ENCODE measurements at regions not wholly inside any gene's neighbourhood (a gene's known extent, or its start where the extent isn't known, plus 50 kb on each side); places are given as distances from the start of the nearest gene placed in this dataset.

DNA sequence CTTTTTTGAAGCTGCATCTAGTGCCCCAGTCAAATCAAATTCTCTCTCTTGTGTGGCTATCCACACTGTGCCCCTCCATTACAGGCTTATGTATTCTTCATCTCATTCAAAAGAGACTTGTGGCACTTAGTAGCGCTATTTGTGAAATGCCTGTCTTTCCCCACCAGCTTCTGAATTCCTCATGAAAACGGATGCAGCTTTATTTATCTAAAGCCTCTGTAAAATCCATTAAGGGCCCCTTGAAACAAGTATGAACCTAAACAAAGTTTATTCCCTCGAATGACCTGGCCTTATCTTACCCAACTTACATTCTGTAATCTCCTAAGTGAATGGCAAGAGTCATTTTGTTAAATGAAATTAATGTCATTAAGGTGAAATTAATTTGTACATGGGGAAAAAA lies 417.4 kb upstream of the PIK3C3 start:
- ChIA-PET CTCF (no interaction called here), POLR2A (no interaction called here)
- dilution Hi-C loops (cut with MboI; ENCODE audit: extremely low pct_ligation_motif_present, low sequenced_read_pairs): no loop called here
- Histone ChIP-seq H3K36me3 (ENCODE audit: control insufficient read depth in 2 of 2, extremely low read depth in 1 of 2, insufficient read depth in 2 of 2, low read length in 2 of 2) (no peaks in the 10 kb centered on the region), H3K4me2 (ENCODE audit: insufficient read depth, low read length) (no peak overlapping the region), H3K9ac (replicated peaks; ENCODE audit: extremely low read depth, insufficient read depth, low read length) (no peak overlapping the region), H2AFZ (ENCODE audit: low read depth, low read length) (no peak overlapping the region), H3K9me1 (replicated peaks; ENCODE audit: control insufficient read depth, extremely low read depth, insufficient read depth, low read length) (no peaks in the 10 kb centered on the region), H3K27ac (ENCODE audit: insufficient read depth, low read depth, low read length) (no peak overlapping the region), H4K20me1 (replicated peaks; ENCODE audit: control insufficient read depth, extremely low read depth, insufficient read depth, low read length) (no peaks in the 10 kb centered on the region), H3K9me3 (replicated peaks; ENCODE audit: control insufficient read depth, insufficient read depth, low read length) (no peaks in the 10 kb centered on the region), H3K4me1 (ENCODE audit: control insufficient read depth, extremely low read depth, insufficient read depth, low read length) (no peaks in the 10 kb centered on the region), H3K27me3 (ENCODE audit: control insufficient read depth in 2 of 2, insufficient read depth in 2 of 2, low read length in 2 of 2) (no peaks in the 10 kb centered on the region), H3K4me3 (replicated peaks in 1 of 3; ENCODE audit: insufficient read depth in 1 of 3, low read depth in 1 of 3, low read length in 3 of 3) (no peak overlapping the region), H3K79me2 (ENCODE audit: control insufficient read depth, insufficient read depth, low read length) (no peaks in the 10 kb centered on the region)
- peak; percentile 55 for DNase-seq (ENCODE audit: low read depth, low spot score)
- intact Hi-C loops (cut with micrococcal nuclease): no loop called here
- TF ChIP-seq CTCF (IDR thresholded peaks at IDR 0.05; ENCODE audit: extremely low read depth in 1 of 2, insufficient read depth in 1 of 2, low read depth in 1 of 2, low read length in 2 of 2): no peak
- no TSS peak for BruUV-seq (replicated peaks)
- FAIRE-seq: no peak

DNA sequence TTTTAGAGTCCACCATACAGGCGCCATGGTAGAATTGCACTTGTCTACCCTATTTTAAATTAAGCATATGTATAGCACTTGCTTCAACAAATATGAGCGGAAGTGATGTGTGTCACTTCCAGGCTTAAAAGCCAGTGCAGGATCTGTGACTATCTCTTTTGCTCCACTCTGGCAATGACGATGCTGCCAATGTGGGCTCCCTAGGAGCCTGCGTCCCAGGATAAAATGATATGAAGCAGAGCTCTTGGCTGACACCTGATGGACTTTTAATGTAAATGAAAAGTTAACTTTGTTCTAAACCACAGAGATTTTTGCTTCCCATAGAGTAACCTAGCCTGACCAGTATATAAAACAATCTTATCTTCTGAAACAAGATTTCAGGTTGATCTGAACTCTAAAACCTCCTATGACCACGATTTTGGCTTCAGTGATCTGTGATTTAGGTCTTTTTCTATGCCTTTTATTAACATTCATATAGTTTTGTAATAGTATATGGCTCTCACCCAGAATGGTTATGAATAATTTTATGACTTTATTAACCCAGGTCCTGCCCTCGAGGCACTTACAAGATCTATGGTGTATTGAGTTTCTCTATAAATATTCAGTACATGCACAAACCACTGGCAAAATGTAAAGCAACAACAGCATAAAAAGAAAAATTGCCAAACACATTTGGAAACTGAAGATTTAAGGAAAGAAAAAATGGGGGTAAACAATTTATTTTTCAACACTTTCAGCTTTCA lies 422.5 kb upstream of the PIK3C3 start:
- DNase-seq (ENCODE audit: low read depth, low spot score) (peak; percentile 38), FAIRE-seq (no peak)
- Histone ChIP-seq H3K4me3 (replicated peaks in 1 of 3; ENCODE audit: insufficient read depth in 1 of 3, low read depth in 1 of 3, low read length in 3 of 3) (no peak overlapping the region), H3K9ac (replicated peaks; ENCODE audit: extremely low read depth, insufficient read depth, low read length) (no peak overlapping the region), H4K20me1 (replicated peaks; ENCODE audit: control insufficient read depth, extremely low read depth, insufficient read depth, low read length) (no peaks in the 10 kb centered on the region), H2AFZ (ENCODE audit: low read depth, low read length) (no peak overlapping the region), H3K27me3 (ENCODE audit: control insufficient read depth in 2 of 2, insufficient read depth in 2 of 2, low read length in 2 of 2) (no peaks in the 10 kb centered on the region), H3K4me1 (ENCODE audit: control insufficient read depth, extremely low read depth, insufficient read depth, low read length) (no peaks in the 10 kb centered on the region), H3K4me2 (ENCODE audit: insufficient read depth, low read length) (no peak overlapping the region), H3K36me3 (ENCODE audit: control insufficient read depth in 2 of 2, extremely low read depth in 1 of 2, insufficient read depth in 2 of 2, low read length in 2 of 2) (no peaks in the 10 kb centered on the region), H3K79me2 (ENCODE audit: control insufficient read depth, insufficient read depth, low read length) (no peaks in the 10 kb centered on the region), H3K27ac (ENCODE audit: insufficient read depth, low read depth, low read length) (no peak overlapping the region), H3K9me1 (replicated peaks; ENCODE audit: control insufficient read depth, extremely low read depth, insufficient read depth, low read length) (no peaks in the 10 kb centered on the region), H3K9me3 (replicated peaks; ENCODE audit: control insufficient read depth, insufficient read depth, low read length) (no peaks in the 10 kb centered on the region)
- ChIA-PET POLR2A (no interaction called here), CTCF (no interaction called here)
- dilution Hi-C loops (cut with MboI; ENCODE audit: extremely low pct_ligation_motif_present, low sequenced_read_pairs) (no loop called here), intact Hi-C loops (cut with micrococcal nuclease) (no loop called here)
- TF ChIP-seq FOS (IDR thresholded peaks at IDR 0.05; ENCODE audit: borderline replicate concordance, insufficient read depth, low read length) (no peak), CTCF (IDR thresholded peaks at IDR 0.05; ENCODE audit: extremely low read depth in 1 of 2, insufficient read depth in 1 of 2, low read depth in 1 of 2, low read length in 2 of 2) (peak in 1 of 2 donors; percentile 23)
- BruUV-seq (replicated peaks): no TSS peak

Measured in endothelial cell of umbilical vein (primary cell).